Muscle of arm (tissue), 1 donor: ENCODE measurements at regions not wholly inside any gene's neighbourhood (a gene's known extent, or its start where the extent isn't known, plus 50 kb on each side); places are given as distances from the start of the nearest gene placed in this dataset.

Source experiments
- DNase-seq: peaks from one replicate; pipeline ENCODE4 v3.0.0-alpha.2; 2013

DNA sequence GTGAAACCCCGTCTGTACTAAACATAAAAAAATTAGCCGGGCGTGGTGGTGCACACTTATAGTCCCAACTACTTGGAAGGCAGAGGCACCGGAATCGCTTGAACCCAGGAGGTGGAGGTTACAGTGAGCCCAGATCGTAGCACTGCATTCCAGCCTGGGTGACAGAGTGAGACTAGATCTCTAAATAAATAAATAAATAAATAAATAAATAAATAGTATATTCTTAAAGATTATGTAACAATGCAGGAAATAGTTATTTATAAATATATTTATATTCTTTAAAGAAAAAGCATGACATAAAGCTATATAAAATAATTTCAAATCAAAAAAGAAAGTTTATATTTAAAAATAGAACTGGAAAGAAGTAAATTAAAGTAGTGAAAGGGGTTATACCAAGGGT, 76.4 kb downstream of the MBL2 start:
- DNase-seq: no peak

DNA sequence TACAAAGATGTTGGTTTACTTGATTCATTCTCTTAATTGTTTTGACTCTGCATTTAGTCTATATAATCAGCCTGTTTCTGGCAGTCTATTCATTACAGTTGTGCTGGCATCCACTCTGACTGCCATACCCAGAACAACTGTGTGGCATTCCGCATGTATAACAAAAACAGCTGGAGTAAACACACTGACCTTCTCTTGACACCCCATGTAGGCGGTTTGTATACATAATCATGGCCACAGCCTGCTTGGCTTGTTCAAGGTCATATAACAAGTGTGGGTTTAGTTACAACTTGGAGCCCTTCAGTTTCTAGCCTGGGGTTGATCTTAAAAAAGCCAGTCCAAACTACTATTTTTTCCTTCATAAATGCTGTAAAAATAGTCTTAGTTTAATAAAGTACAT, 70.9 kb downstream of the MBL2 start:
- DNase-seq: no peak

DNA sequence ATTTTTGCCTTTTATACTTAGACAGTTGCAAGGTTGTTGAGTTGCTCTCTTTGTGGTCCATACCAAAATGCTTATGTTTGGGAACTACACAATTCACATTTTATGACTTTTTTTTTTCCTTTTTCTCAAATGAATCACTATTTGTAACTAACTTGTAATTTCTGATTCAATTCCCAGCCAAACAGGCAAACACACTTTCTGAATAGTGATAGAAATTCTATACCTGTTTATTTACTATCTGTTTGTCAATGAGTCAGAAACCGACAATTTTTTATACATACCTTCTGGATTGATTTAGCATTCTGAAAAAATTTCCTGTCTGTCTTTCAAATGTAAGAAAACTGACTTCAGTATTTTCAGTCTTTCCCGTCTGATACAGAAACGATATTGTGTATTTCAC, 69.1 kb downstream of the MBL2 start:
- no peak for DNase-seq

DNA sequence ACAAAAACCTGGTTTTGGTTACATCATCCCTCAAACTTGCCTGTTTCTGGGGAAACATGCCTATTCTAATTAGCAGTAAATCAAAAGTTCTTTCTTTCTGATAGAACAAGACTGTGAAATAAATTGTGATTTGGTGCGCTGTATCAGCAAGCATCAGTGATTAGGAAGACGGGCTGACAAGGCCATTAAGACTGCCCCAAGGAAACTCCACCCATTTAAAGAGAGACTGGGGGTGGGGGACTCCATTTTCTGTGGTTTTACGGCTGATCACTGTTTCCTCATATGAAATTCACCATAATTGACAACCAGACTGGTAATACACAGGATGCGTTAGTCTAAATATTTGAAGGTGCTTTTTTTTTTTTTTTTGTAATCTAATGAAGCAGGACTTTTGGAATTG, 68.7 kb downstream of the MBL2 start:
- DNase-seq: no peak

DNA sequence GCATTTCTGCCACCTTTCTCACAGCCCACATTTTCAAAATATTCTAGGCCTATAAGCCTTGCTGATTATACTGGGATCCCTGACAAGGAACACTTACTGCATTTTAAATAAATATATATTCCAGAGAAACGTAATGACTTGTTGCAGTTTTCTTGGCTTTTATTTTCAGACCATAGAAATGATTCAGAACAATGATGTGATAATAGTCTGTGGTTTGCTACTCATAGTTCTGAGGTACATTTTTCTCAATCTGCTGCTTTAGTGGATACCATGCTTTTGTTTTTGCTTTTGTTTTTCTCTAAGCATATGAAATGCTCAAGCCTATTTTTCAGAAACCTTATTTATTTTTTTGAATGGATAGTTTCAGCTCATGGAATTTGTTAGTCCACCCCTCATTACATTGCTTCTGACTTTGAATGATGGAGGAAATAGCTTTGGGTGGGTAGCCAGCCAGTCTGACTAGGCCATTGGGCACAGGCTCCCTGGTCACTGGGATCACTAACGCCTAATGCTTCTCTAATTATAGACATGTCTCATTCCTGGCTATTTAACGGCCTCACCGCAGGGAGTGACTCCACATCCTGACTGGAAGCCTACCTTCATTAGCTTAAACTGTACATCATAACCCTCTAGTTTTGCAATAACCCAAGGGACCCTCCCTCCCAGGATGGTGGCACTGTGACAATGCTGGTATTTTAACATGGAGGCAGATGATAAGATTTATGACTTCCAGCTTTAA, 66.1 kb downstream of the MBL2 start:
- DNase-seq: no peak
